COLO668 (cell line): ENCODE measurements at regions not wholly inside any gene's neighbourhood (a gene's known extent, or its start where the extent isn't known, plus 50 kb on each side); places are given as distances from the start of the nearest gene placed in this dataset.
A peak's percentile ranks its signal among the peaks of the same experiment; 100 is the strongest.

ENCODE experiments used
- DNase-seq: peaks from one replicate; lab custom pipeline; 2025; ENCODE audit not compliant: unreplicated experiment; lab: John Stamatoyannopoulos, UW

GRCh38 chr17:52451294-52451861 is 292.9 kb upstream of the CA10 start:
- no peak for DNase-seq

- DNase-seq, result no peak
These were observed 283.8 kb upstream of the CA10 start for GRCh38 chr17:52442350-52442749.

GRCh38 chr17:52420555-52421078 is 262.1 kb upstream of the CA10 start:
- no peak for DNase-seq

GRCh38 chr17:52419229-52419641 is 260.7 kb upstream of the CA10 start:
- peak; percentile 65 for DNase-seq

GRCh38 chr17:52410781-52411180 is 252.3 kb upstream of the CA10 start:
- peak; percentile 24 for DNase-seq

- peak; percentile 4 for DNase-seq
These were observed 250.7 kb upstream of the CA10 start for GRCh38 chr17:52409222-52409621.

- no peak for DNase-seq
These were observed 236.8 kb upstream of the CA10 start for GRCh38 chr17:52395308-52395707.

- DNase-seq, result no peak
These were observed 231.9 kb upstream of the CA10 start for GRCh38 chr17:52390422-52390821.

GRCh38 chr17:52389632-52390031 is 231.1 kb upstream of the CA10 start:
- no peak for DNase-seq

- DNase-seq, result no peak
These were observed 230.4 kb upstream of the CA10 start for GRCh38 chr17:52388941-52389340.

GRCh38 chr17:52384695-52385094 is 226.2 kb upstream of the CA10 start:
- DNase-seq, result no peak

- peak; percentile 65 for DNase-seq
These were observed 225.1 kb upstream of the CA10 start for GRCh38 chr17:52383493-52384100.

- no peak for DNase-seq
These were observed 220.3 kb upstream of the CA10 start for GRCh38 chr17:52378860-52379259.

- DNase-seq, result no peak
These were observed 217.6 kb upstream of the CA10 start for GRCh38 chr17:52376137-52376536.

GRCh38 chr17:52368886-52369285 is 210.4 kb upstream of the CA10 start:
- no peak for DNase-seq

GRCh38 chr17:52357854-52358253 is 199.3 kb upstream of the CA10 start:
- DNase-seq, result no peak

- DNase-seq, result no peak
These were observed 178.3 kb upstream of the CA10 start for GRCh38 chr17:52336796-52337195.

GRCh38 chr17:52306314-52306713 is 147.8 kb upstream of the CA10 start:
- DNase-seq, result no peak

GRCh38 chr17:52298881-52299280 is 140.4 kb upstream of the CA10 start:
- no peak for DNase-seq

- no peak for DNase-seq
These were observed 138.9 kb upstream of the CA10 start for GRCh38 chr17:52297230-52298010.

- DNase-seq, result no peak
These were observed 135.8 kb upstream of the CA10 start for GRCh38 chr17:52294301-52294700.

- DNase-seq, result no peak
These were observed 129.1 kb upstream of the CA10 start for GRCh38 chr17:52287611-52288010.
